Endothelial cell of umbilical vein (primary cell): ENCODE measurements at regions not wholly inside any gene's neighbourhood (a gene's known extent, or its start where the extent isn't known, plus 50 kb on each side); places are given as distances from the start of the nearest gene placed in this dataset.
A peak's percentile ranks its signal among the peaks of the same experiment; 100 is the strongest.

ENCODE experiments used
- BruUV-seq: library from RNA; stranded (reverse); fragments of 400-500 nt; replicated peaks from 2 replicates; lab custom pipeline; 2021; lab: Mats Ljungman, UMichigan
- CTCF ChIA-PET: fragments of 300-600, 350-600 bp; sonication (Branson Sonifier 250); formaldehyde crosslinking; loops from one replicate; lab custom pipeline; 2021; ENCODE audit warnings: antibody characterized with exemption, inconsistent platforms; lab: Charles Lee
- POLR2A ChIA-PET: fragments of 300-600, 350-600 bp; sonication (Branson Sonifier 250); formaldehyde crosslinking; loops from one replicate; lab custom pipeline; 2021; ENCODE audit warnings: antibody characterized with exemption, inconsistent platforms; lab: Charles Lee
- DNase-seq: peaks from one replicate; pipeline ENCODE4 v3.0.0-alpha.2; 2011; ENCODE audit warnings: low read depth, low spot score
- FAIRE-seq: peaks from 2 replicates; lab custom pipeline; 2011; peaks lifted over from hg19 to GRCh38; lab: Jason Lieb, UNC
- H2AFZ ChIP-seq: 2 replicates; pipeline ENCODE4 v1.6.0; 2012; ENCODE audit warnings: low read depth, low read length, control low read depth, inconsistent platforms
- H3K27ac ChIP-seq: 2 replicates; pipeline ENCODE4 v1.5.1; 2011; ENCODE audit warnings: low read depth, mild to moderate bottlenecking, control low read depth, low read length, moderate library complexity; ENCODE audit not compliant: insufficient read depth
- H3K27me3 ChIP-seq, 2 experiments: 2 replicates each; pipeline versions ENCODE4 v1.6.0 to v1.6.1; 2011; ENCODE audit warnings: low read length in 2 of 2, mixed read lengths in 1 of 2; ENCODE audit not compliant: control insufficient read depth in 2 of 2, insufficient read depth in 2 of 2
- H3K36me3 ChIP-seq, 2 experiments: 2 replicates in 1 of 2; 3 replicates in 1 of 2; pipeline ENCODE4 v1.5.1; 2011; ENCODE audit warnings: low read length in 2 of 2, mild to moderate bottlenecking in 1 of 2, moderate library complexity in 1 of 2; ENCODE audit not compliant: control insufficient read depth in 2 of 2, insufficient read depth in 2 of 2; ENCODE audit errors: extremely low read depth in 1 of 2
- H3K4me1 ChIP-seq: 3 replicates; pipeline ENCODE4 v1.5.1; 2011; ENCODE audit warnings: mild to moderate bottlenecking, low read length; ENCODE audit not compliant: control insufficient read depth, insufficient read depth; ENCODE audit errors: extremely low read depth
- H3K4me2 ChIP-seq: 2 replicates; pipeline ENCODE4 v1.6.1; 2011; ENCODE audit warnings: low read length, control low read depth, mixed read lengths; ENCODE audit not compliant: insufficient read depth
- H3K4me3 ChIP-seq, 3 experiments: fragments of 200-600 bp in 1 of 3; sonication (generic), shearing (Covaris generic) in 1 of 3; replicated peaks in 1 of 3; 2 replicates each; pipeline ENCODE4 v1.5.1; 2011 to 2016; ENCODE audit warnings: control low read depth in 3 of 3, low read length in 3 of 3, mild to moderate bottlenecking in 2 of 3, inconsistent platforms in 1 of 3, low read depth in 1 of 3, moderate library complexity in 1 of 3; ENCODE audit not compliant: insufficient read depth in 1 of 3
- H3K79me2 ChIP-seq: 2 replicates; pipeline ENCODE4 v1.6.0; 2012; ENCODE audit warnings: low read length, inconsistent platforms; ENCODE audit not compliant: control insufficient read depth, insufficient read depth
- H3K9ac ChIP-seq: replicated peaks from 2 replicates; pipeline ENCODE3; 2011; ENCODE audit warnings: low read length, control low read depth; ENCODE audit not compliant: insufficient read depth; ENCODE audit errors: extremely low read depth
- H3K9me1 ChIP-seq: replicated peaks from 3 replicates; pipeline ENCODE4 v1.6.0; 2011; ENCODE audit warnings: mild to moderate bottlenecking, low read length; ENCODE audit not compliant: control insufficient read depth, insufficient read depth; ENCODE audit errors: extremely low read depth
- H3K9me3 ChIP-seq: replicated peaks from 2 replicates; pipeline ENCODE4 v1.5.1; 2012; ENCODE audit warnings: low read length, inconsistent platforms; ENCODE audit not compliant: control insufficient read depth, insufficient read depth
- H4K20me1 ChIP-seq: replicated peaks from 2 replicates; pipeline ENCODE3; 2011; ENCODE audit warnings: mild to moderate bottlenecking, low read length; ENCODE audit not compliant: control insufficient read depth, insufficient read depth; ENCODE audit errors: extremely low read depth
- EZH2 ChIP-seq: IDR thresholded peaks from 2 replicates; pipeline ENCODE4 v1.6.1; 2012; ENCODE audit warnings: borderline replicate concordance, low read depth, mild to moderate bottlenecking, moderate library complexity, low read length, inconsistent platforms; ENCODE audit not compliant: severe bottlenecking
- FOS ChIP-seq: IDR thresholded peaks from 2 replicates; pipeline ENCODE4 v1.6.1; 2011; ENCODE audit warnings: mild to moderate bottlenecking, low read length, moderate library complexity, borderline replicate concordance; ENCODE audit not compliant: insufficient read depth
- GATA2 ChIP-seq: IDR thresholded peaks from 2 replicates; pipeline ENCODE4 v1.7.0; 2011; ENCODE audit warnings: low read depth, mild to moderate bottlenecking, moderate library complexity, mixed read lengths, low read length; ENCODE audit not compliant: insufficient read length, insufficient read depth
- MYC ChIP-seq: IDR thresholded peaks from one replicate; pipeline ENCODE4 v1.6.1; 2011; ENCODE audit warnings: mild to moderate bottlenecking, low read depth, low read length
- POLR2A ChIP-seq: IDR thresholded peaks from 2 replicates; pipeline ENCODE4 v1.6.1; 2012; ENCODE audit warnings: low read depth, mild to moderate bottlenecking, control low read depth, low read length
- POLR2AphosphoS5 ChIP-seq: IDR thresholded peaks from 2 replicates; pipeline ENCODE4 v1.6.1; 2012; ENCODE audit warnings: low read depth, mild to moderate bottlenecking, control low read depth, low read length, moderate library complexity; ENCODE audit not compliant: insufficient read depth
- dilution Hi-C: fragments of 300-500 bp; cut with MboI; formaldehyde crosslinking; loops from one replicate; pipeline ENCODE4 v1.15.0; 2019; ENCODE audit warnings: low sequenced_read_pairs; ENCODE audit not compliant: extremely low pct_ligation_motif_present
- intact Hi-C: fragments of 100-400 bp; cut with micrococcal nuclease; formaldehyde crosslinking; loops from one replicate; pipeline ENCODE4 v1.10.0; 2022
- TF ChIP-seq, protein P1 (sequence below), 2 donors: IDR thresholded peaks; 1 replicate in 1 of 2; 2 replicates in 1 of 2; pipeline ENCODE4 v1.5.1; 2011; ENCODE audit warnings: low read length in 2 of 2, mild to moderate bottlenecking in 2 of 2, moderate library complexity in 2 of 2, control low read depth in 1 of 2, inconsistent platforms in 1 of 2, low read depth in 1 of 2; ENCODE audit not compliant: insufficient read depth in 1 of 2; ENCODE audit errors: extremely low read depth in 1 of 2
- TF ChIP-seq, protein P2 (sequence below): IDR thresholded peaks from 2 replicates; pipeline ENCODE4 v1.6.1; 2011; ENCODE audit not compliant: insufficient read depth, insufficient read length

DNA sequence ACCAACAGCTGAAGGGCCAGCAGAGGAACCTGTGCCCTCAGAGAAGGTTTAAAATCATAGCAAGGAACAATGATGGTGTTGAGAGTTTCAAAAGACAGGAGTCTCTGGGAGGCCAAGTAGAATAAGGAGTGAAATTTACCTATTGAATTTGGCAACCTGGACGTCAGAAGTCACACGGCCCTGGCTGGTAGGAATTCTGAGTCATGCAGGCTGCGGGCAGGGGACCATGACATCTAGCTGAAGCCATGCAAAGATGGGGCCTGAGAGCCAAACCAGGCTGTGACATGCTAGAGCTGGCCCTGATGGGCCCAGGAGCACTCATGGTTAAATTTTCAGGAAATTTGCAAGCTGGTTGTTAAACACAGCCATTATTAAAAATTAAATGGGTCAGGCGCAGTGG lies 64.0 kb upstream of the SNX9 start:
- Histone ChIP-seq H3K79me2 (no peaks in the 10 kb centered on the region), H3K27me3 (no peaks in the 10 kb centered on the region), H3K27ac (no peak overlapping the region), H3K36me3 (no peaks in the 10 kb centered on the region), H4K20me1 (no peaks in the 10 kb centered on the region), H3K4me1 (peaks cover 68% of the 10 kb centered on the region), H3K9me3 (no peaks in the 10 kb centered on the region), H3K9ac (no peak overlapping the region), H3K4me2 (no peak overlapping the region), H3K4me3 (no peak overlapping the region), H2AFZ (no peak overlapping the region), H3K9me1 (no peaks in the 10 kb centered on the region)
- CTCF ChIA-PET = interaction anchor here (10.6 kb wide), 1 partner anchor 115 kb away, joined by 235 read pairs; no protein-coding TSS in a partner anchor
- dilution Hi-C loops (no loop called here), intact Hi-C loops (no loop called here)
- FAIRE-seq = no peak
- TF ChIP-seq, protein P1, sequence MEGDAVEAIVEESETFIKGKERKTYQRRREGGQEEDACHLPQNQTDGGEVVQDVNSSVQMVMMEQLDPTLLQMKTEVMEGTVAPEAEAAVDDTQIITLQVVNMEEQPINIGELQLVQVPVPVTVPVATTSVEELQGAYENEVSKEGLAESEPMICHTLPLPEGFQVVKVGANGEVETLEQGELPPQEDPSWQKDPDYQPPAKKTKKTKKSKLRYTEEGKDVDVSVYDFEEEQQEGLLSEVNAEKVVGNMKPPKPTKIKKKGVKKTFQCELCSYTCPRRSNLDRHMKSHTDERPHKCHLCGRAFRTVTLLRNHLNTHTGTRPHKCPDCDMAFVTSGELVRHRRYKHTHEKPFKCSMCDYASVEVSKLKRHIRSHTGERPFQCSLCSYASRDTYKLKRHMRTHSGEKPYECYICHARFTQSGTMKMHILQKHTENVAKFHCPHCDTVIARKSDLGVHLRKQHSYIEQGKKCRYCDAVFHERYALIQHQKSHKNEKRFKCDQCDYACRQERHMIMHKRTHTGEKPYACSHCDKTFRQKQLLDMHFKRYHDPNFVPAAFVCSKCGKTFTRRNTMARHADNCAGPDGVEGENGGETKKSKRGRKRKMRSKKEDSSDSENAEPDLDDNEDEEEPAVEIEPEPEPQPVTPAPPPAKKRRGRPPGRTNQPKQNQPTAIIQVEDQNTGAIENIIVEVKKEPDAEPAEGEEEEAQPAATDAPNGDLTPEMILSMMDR (IDR thresholded peaks at IDR 0.05; ENCODE audit: extremely low read depth in 1 of 2, insufficient read depth in 1 of 2, low read depth in 1 of 2, low read length in 2 of 2) = no peak
- POLR2A ChIA-PET = no interaction called here
- no peak for DNase-seq
- no TSS peak for BruUV-seq

DNA sequence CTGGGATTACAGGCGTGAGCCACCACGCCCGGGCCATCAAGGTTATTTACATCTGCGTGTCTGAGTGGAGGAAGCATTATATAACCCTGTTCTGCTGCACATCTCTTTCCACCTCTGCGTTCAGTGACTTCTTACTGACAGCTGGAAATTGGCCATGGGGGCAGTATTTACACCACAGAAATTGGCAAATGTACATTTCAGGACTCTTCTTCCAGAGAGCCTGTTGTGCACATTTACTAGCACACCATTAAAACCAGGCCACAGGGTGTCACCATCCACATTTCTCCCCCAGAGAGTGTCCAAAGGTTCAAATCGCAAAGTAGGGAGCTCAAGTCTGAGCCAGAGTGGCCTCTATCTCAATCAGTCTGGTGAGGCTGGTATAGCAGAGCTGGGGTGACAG lies 62.9 kb upstream of the SNX9 start:
- TF ChIP-seq GATA2 (no peak), POLR2AphosphoS5 (no peak), EZH2 (no peak), FOS (no peak), MYC (no peak), POLR2A (no peak)
- TF ChIP-seq, protein P2, sequence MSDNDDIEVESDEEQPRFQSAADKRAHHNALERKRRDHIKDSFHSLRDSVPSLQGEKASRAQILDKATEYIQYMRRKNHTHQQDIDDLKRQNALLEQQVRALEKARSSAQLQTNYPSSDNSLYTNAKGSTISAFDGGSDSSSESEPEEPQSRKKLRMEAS = no peak
- TF ChIP-seq, protein P1 (IDR thresholded peaks at IDR 0.05; ENCODE audit: extremely low read depth in 1 of 2, insufficient read depth in 1 of 2, low read depth in 1 of 2, low read length in 2 of 2) = no peak
- Histone ChIP-seq H3K27me3 (no peaks in the 10 kb centered on the region), H3K9ac (peak overlapping the region; percentile 1), H3K79me2 (no peaks in the 10 kb centered on the region), H3K4me2 (peak overlapping the region; percentile 11), H3K4me3 (no peak overlapping the region), H4K20me1 (no peaks in the 10 kb centered on the region), H2AFZ (no peak overlapping the region), H3K4me1 (peaks cover 74% of the 10 kb centered on the region), H3K36me3 (no peaks in the 10 kb centered on the region), H3K9me1 (no peaks in the 10 kb centered on the region), H3K9me3 (no peaks in the 10 kb centered on the region), H3K27ac (peak overlapping the region; percentile 76)
- dilution Hi-C loops (no loop called here), intact Hi-C loops (loop anchor here (5.0 kb wide), 4 partner anchors 222 to 797 kb away; partner anchors contain the start of gene SYNJ2)
- POLR2A ChIA-PET = no interaction called here
- FAIRE-seq (no peak), DNase-seq (no peak)
- no TSS peak for BruUV-seq
- CTCF ChIA-PET = interaction anchor here (1.3 to 10.6 kb wide), 4 partner anchors 114 to 445 kb away, joined by 3 to 235 read pairs (median 3); no protein-coding TSS in a partner anchor
